ENCODE measurements at regions not wholly inside any gene's neighbourhood (a gene's known extent, or its start where the extent isn't known, plus 50 kb on each side); places are given as distances from the start of the nearest gene placed in this dataset.

DNA sequence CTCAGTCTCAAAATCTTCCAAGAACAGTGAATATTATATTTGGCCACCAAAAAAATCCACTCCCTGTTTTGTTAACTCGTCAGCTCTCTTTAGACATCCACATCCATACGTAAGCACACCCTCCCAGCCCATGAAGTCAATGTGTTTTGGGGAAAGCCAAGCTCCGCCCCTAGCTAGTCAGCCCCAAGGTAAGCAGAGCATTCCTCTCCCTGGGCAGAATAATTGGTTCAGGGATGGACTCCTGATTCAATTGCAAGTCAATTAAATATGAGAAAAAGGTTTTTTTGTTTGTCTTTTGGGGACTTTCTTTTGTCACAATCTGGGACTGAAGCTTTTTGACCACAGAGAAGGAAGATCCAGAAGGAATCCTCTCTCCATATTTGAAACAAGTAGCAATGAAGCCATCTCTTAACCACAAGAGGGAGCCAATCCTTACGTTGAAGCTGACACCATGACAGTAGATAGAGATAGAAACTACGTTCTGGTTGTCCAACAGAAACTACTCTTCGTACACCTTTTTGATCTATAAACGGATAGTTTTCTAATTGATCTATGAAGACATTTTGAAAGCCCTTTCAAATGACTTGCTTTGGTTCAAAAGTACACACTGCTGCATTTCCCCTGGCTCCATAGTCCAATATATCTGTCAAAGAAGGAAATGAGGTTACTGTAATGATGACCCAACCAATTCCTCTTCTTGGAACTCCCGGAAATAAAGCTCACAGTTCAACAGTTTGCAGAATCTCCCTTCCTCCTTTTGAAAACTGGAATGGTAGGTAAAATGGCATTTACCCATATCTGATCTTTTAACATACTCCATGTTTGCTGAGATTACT lies 166.4 kb downstream of the TLE1 start:
- TF ChIP-seq CTCF (IDR thresholded peaks at IDR 0.05) (peak; percentile 26 to 62 (median 52)), POLR2A (IDR thresholded peaks at IDR 0.05) (no peak), POLR2AphosphoS5 (IDR thresholded peaks at IDR 0.05) (no peak), EP300 (IDR thresholded peaks at IDR 0.05) (no peak)

All from upper lobe of left lung (tissue), 4 donors.